Uterus (tissue), 2 donors: ENCODE measurements at regions not wholly inside any gene's neighbourhood (a gene's known extent, or its start where the extent isn't known, plus 50 kb on each side); places are given as distances from the start of the nearest gene placed in this dataset.

ENCODE experiments used
- POLR2A ChIP-seq, 2 donors: fragments of 450-650 bp; IDR thresholded peaks; one replicate each; pipeline ENCODE4 v1.6.1; 2016; ENCODE audit warnings: antibody characterized with exemption in 2 of 2, mild to moderate bottlenecking in 1 of 2, moderate library complexity in 1 of 2
- TF ChIP-seq, protein P1 (sequence below), 4 experiments: fragments of 200-600 bp in 2 of 4; fragments of 450-650 bp in 2 of 4; sonication (generic) in 2 of 4; IDR thresholded peaks; one replicate each; pipeline ENCODE4 v1.5.1; 2016 to 2019; ENCODE audit warnings: antibody characterized with exemption in 4 of 4, mild to moderate bottlenecking in 2 of 4, moderate library complexity in 1 of 4

DNA sequence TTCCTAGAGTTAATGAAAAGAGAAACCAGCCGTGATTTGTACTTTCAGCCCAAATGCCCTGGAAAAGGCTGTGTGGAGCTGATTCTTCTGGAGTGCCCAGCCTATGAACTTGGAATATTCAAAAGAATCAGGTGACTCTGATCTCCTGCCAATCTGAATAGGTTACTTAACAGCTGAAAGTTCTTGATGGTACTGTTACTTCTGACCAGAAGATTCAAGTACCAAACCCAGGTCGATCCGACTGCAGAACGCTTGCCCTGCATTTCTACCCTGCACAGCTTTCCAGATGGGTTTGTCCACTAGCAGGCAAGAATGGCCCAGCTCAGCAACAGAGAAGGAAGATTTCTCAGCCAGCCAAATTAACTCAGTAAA, 430.4 kb downstream of the PID1 start:
- TF ChIP-seq, protein P1, sequence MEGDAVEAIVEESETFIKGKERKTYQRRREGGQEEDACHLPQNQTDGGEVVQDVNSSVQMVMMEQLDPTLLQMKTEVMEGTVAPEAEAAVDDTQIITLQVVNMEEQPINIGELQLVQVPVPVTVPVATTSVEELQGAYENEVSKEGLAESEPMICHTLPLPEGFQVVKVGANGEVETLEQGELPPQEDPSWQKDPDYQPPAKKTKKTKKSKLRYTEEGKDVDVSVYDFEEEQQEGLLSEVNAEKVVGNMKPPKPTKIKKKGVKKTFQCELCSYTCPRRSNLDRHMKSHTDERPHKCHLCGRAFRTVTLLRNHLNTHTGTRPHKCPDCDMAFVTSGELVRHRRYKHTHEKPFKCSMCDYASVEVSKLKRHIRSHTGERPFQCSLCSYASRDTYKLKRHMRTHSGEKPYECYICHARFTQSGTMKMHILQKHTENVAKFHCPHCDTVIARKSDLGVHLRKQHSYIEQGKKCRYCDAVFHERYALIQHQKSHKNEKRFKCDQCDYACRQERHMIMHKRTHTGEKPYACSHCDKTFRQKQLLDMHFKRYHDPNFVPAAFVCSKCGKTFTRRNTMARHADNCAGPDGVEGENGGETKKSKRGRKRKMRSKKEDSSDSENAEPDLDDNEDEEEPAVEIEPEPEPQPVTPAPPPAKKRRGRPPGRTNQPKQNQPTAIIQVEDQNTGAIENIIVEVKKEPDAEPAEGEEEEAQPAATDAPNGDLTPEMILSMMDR (IDR thresholded peaks at IDR 0.05) = no peak
- TF ChIP-seq POLR2A (IDR thresholded peaks at IDR 0.05) = no peak
